ENCODE measurements at regions not wholly inside any gene's neighbourhood (a gene's known extent, or its start where the extent isn't known, plus 50 kb on each side); places are given as distances from the start of the nearest gene placed in this dataset.
"Not testable (repeated sequence)": the region's sequence is repeated elsewhere in the genome, so short reads cannot be mapped to it uniquely, and the experiment has no call there.

- DNase-seq = not testable (repeated sequence)
Measured at GRCh38 chr17:77533697-77534096, 392.9 kb downstream of the SEC14L1 start.

- no peak for DNase-seq
Measured at GRCh38 chr17:77534137-77534536, 393.4 kb downstream of the SEC14L1 start.

- no peak for DNase-seq
Measured at GRCh38 chr17:77535435-77535834, 394.7 kb downstream of the SEC14L1 start.

GRCh38 chr17:77535892-77536291, 395.1 kb downstream of the SEC14L1 start:
- DNase-seq = no peak

- no peak for DNase-seq
Measured at GRCh38 chr17:77537566-77537965, 396.8 kb downstream of the SEC14L1 start.

- no peak for DNase-seq
Measured at GRCh38 chr17:77540531-77540930, 399.8 kb downstream of the SEC14L1 start.

GRCh38 chr17:77540975-77541374, 400.2 kb downstream of the SEC14L1 start:
- DNase-seq = no peak

GRCh38 chr17:77542011-77542410, 401.2 kb downstream of the SEC14L1 start:
- no peak for DNase-seq

GRCh38 chr17:77542551-77543490, 402.1 kb downstream of the SEC14L1 start:
- peak; percentile 84 for DNase-seq

- DNase-seq = no peak
Measured at GRCh38 chr17:77543801-77544200, 403.0 kb downstream of the SEC14L1 start.

- DNase-seq = no peak
Measured at GRCh38 chr17:77544347-77545110, 403.8 kb downstream of the SEC14L1 start.

- DNase-seq = peak; percentile 39
Measured at GRCh38 chr17:77546772-77547241, 406.0 kb downstream of the SEC14L1 start.

GRCh38 chr17:77548967-77549366, 408.2 kb downstream of the SEC14L1 start:
- DNase-seq = no peak

GRCh38 chr17:77549726-77550366, 408.7 kb upstream of the TNRC6C start:
- DNase-seq = no peak

- no peak for DNase-seq
Measured at GRCh38 chr17:77553459-77554066, 404.9 kb upstream of the TNRC6C start.

GRCh38 chr17:77555121-77555591, 403.3 kb upstream of the TNRC6C start:
- DNase-seq = peak; percentile 63

GRCh38 chr17:77555741-77556291, 402.7 kb upstream of the TNRC6C start:
- DNase-seq = peak; percentile 91

GRCh38 chr17:77556383-77557061, 402.0 kb upstream of the TNRC6C start:
- DNase-seq = peak; percentile 66

GRCh38 chr17:77558846-77559626, 399.5 kb upstream of the TNRC6C start:
- no peak for DNase-seq

GRCh38 chr17:77560381-77560780, 398.1 kb upstream of the TNRC6C start:
- peak; percentile 41 for DNase-seq

GRCh38 chr17:77560841-77561240, 397.7 kb upstream of the TNRC6C start:
- peak; percentile 92 for DNase-seq

Measured in DMS79 (cell line).